ENCODE measurements at regions not wholly inside any gene's neighbourhood (a gene's known extent, or its start where the extent isn't known, plus 50 kb on each side); places are given as distances from the start of the nearest gene placed in this dataset.

GRCh38 chr11:32200136-32200847, 109.4 kb downstream of the RCN1 start:
- no peak for TF ChIP-seq POLR2AphosphoS5 (IDR thresholded peaks at IDR 0.05; ENCODE audit: low read depth)
- no peak for TF ChIP-seq CTCF (IDR thresholded peaks at IDR 0.05; ENCODE audit: insufficient read depth, low read length)
- no peak for TF ChIP-seq SPI1 (IDR thresholded peaks at IDR 0.05; ENCODE audit: borderline replicate concordance, low read depth)
- TF ChIP-seq REST (IDR thresholded peaks at IDR 0.05; ENCODE audit: insufficient replicate concordance, low read depth): no peak
